GM21526 (cell line): ENCODE measurements at regions not wholly inside any gene's neighbourhood (a gene's known extent, or its start where the extent isn't known, plus 50 kb on each side); places are given as distances from the start of the nearest gene placed in this dataset.
"Not testable (repeated sequence)": the region's sequence is repeated elsewhere in the genome, so short reads cannot be mapped to it uniquely, and the experiment has no call there.

Source experiments
- ATAC-seq: cut with Tn5 transposase; IDR thresholded peaks from one replicate; pipeline ENCODE4 v1.9.1; 2021; ENCODE audit warnings: moderate library complexity; ENCODE audit not compliant: unreplicated experiment, low FRiP score

- no peak for ATAC-seq
These were observed 187.4 kb downstream of the TENT5A start for GRCh38 chr6:81565071-81565470.

GRCh38 chr6:81564470-81565068 lies 187.9 kb downstream of the TENT5A start:
- no peak for ATAC-seq

- no peak for ATAC-seq
These were observed 190.3 kb downstream of the TENT5A start for GRCh38 chr6:81562169-81562568.

DNA sequence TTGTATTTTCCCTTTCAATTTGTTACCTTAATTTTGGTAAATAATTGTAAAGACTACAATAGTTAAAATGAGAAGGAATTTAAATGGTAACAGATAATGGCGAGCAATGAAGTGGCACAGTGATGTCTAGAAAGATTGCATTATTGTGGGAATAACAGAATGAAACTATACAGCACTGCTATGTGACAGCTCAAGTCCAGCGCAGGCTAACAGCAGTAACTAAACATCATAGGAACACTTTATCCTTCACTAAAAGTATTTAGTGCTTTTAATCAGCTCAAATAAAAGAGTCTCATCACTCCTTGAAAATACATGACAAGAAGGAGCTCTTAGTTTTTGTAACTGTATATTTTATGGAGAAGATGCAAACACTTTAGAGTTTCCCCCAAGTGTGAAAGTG lies 190.8 kb downstream of the TENT5A start:
- no peak for ATAC-seq

DNA sequence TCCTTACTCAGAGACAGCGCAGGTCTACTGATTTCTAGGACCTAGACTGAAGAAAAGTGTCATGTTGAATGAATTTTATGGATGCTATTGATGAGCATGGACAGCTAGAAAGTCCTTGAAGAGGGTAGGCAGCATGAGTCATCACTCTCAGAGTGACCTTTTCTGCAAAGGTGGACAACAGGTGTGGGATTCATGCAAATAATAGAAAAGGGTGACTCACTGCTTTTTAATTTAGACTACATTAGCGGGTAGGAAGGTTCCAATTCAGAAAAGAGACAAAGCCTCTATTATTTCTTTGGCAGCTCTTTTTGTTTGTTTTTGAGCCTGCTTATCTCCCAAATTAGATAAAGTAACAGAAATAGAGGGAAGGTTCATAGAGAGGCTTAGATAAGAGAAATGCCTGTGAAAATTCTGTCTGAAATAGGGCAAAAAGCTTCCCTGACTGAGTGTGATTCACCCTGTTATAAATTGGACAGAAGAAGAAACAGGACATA lies 191.4 kb downstream of the TENT5A start:
- no peak for ATAC-seq

- ATAC-seq = no peak
These were observed 194.7 kb downstream of the TENT5A start for GRCh38 chr6:81557811-81558210.

GRCh38 chr6:81556551-81556950 lies 195.9 kb downstream of the TENT5A start:
- no peak for ATAC-seq

DNA sequence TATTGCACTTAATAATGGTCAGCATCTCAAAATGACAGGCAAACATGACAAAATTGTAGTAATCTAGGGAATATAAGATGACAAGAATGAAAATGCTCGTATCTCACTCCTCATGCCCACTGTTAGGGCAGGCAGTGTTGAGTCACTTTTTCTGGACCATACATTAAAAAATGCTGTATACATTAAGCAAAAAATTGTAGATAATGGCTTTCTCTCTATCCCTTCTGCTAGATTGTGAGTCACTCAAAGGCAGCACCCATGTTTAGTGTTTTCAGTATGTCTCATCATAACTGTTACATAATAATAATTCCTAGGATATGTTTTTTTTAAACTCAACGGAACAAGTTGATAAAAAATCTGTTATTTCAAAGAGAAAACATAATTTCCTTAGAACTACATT lies 199.3 kb downstream of the TENT5A start:
- no peak for ATAC-seq

DNA sequence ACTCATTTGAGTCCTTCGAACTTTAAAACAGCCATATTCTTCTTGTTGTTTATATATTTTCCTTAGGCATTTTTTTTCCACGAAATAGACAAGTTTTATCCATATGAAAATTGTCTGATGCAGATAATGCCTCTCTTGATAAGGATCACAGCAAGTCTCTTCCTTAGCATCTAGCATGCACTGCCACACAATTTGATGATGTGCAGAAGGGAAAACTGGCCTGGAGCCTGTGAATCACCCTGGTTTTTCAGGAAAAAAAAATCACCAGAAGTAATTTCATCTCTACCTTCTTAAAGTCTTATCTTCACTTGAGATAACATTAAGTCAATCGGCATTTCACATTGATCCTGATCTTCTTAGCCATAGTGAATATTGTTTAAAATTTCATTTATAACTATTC lies 199.8 kb downstream of the TENT5A start:
- no peak for ATAC-seq

DNA sequence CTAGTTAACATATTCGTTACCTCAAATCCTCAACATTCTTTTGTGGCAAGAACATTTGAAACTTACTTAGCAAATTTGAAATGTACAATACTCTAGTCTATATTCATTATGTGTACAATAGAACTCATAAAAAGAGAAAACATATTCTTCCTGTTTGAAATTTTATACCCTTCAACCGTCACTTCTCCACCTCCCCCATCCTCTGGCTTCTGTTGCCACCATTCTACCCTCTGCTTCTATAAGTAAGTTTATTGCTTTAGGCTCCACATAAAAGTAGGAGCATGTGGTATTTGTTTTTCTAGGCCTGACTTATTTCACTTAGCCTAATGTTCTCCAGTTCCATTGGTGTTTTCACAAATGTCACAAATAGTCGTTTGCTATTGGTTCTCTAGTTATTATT lies 205.3 kb downstream of the TENT5A start:
- no peak for ATAC-seq

DNA sequence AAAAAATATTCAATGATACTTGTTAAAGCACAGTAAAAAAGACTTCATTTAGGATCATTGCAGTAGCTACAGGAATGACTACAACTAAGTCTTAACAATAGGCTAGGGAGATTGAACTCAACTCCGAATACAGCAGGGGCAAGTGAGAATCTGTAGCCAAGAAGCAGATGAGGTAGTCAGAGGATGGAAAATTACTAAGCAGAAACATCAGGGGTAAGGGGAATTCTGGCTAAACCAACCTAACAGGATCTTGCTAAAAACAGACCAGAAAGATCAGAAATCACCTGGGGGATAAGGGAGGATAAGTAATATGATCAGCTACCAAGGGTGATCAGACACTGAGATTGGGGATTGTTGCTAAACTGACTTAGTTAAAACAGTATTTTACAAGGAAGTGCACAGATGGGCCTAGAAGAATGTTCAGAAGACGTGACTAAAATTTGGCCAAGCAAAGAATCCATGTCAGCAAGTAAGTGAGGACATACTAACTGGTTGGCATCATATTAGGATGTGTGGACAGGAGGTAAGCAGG lies 217.5 kb downstream of the TENT5A start:
- ATAC-seq = no peak

DNA sequence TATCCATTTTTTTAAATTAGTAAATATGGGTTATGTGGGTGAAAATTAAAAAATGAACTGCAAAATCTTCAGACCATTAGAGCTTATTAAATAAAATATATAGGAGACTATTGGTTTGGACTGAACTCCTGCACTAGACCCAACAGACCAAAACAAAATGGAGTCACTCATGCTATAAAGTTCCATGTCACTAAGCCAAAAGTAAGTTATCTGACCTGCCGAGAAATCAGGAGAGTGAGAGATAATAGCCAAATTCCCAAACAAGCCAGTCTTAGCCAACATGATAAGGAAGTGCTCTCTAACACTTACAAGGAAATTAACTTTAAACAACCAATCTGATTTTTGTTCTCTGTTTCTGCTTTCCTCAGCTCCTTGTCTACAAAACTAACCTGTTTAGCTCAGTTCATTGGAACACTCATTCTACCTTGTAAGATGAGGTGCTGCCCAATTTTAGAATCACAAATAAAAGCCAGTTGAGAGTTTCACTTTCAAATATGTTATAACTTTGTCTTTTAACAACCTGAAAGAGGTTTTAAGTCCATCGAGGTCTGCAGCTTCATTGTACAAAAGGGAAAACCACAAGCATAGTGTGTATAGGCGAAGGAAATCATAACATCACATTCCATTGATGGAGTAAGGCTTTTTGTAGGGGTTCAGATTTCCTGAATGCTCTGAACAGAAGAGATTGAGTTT lies 220.5 kb downstream of the TENT5A start:
- no peak for ATAC-seq

DNA sequence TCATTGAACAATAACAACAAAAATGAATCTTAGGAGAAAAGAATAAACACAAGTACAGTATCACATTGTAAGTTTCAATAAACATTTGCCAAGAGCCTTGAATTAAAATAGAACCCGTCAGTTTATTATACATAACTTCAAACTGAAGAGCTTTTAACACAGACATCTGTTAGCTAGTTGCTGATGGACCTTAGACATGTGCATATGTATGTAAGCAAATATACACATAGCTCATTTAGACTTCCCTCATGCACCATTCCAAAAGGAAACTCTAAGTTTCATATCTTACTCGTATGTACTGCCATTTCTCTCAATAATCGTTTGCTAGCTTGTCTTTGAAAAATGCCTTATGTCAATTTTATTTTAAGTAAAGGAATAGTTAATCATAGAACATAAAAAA lies 235.0 kb downstream of the TENT5A start:
- no peak for ATAC-seq

GRCh38 chr6:81515562-81516453 lies 236.7 kb downstream of the TENT5A start:
- ATAC-seq = no peak

- ATAC-seq = not testable (repeated sequence)
These were observed 238.3 kb downstream of the TENT5A start for GRCh38 chr6:81514195-81514594.

DNA sequence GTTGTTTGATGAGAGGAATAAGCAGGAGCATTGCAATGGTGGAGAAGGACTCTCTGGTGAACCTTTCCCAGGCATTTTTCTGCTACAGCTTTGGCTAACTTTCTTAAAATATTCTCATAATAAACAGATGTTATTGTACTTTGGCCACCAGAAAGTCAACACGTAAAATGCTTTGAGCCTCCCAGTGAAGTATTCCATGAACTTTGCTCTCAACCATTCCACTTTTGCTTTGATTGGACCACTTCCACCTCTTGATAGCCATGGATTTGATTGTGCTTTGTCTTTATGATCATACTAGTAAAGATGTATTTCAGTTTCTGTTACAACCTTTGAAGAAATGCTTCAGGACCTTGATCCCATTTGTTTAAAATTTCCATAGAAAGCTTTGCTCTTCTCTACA lies 241.1 kb downstream of the TENT5A start:
- no peak for ATAC-seq

- no peak for ATAC-seq
These were observed 256.5 kb downstream of the TENT5A start for GRCh38 chr6:81495999-81496398.

DNA sequence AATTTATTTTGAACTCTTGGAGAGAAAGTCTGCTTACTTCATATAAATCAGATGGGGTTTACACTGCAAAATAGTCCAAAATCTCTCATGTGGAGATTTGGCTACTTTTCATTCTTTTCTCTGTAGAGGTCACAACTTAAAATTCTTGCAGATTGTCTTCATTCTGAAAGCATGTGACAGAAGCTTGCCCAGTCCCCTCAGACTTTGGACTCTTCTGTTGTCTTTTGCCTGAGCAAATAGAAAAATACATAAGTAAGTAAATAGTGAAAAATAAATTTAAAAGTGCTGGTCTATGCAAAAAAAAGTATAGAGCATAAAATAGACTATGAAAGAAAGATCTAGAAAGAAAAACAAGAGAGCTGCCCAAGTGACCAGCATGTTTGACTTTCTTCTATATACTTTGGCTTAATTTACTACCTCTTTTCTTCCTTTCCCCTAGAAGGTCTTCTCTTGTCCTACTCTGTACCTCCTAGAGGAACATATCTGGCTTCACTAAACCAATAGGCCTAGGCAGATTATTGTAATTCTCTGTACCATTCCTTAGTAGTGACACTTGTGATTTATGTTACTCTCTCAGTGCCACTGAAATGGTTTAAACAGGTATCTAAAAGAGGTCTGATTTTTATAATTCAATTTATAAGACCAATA lies 260.9 kb downstream of the TENT5A start:
- ATAC-seq = no peak

- no peak for ATAC-seq
These were observed 265.0 kb downstream of the TENT5A start for GRCh38 chr6:81487489-81487888.

GRCh38 chr6:81486234-81486633 lies 266.2 kb downstream of the TENT5A start:
- no peak for ATAC-seq

- ATAC-seq = no peak
These were observed 267.1 kb downstream of the TENT5A start for GRCh38 chr6:81485395-81485794.
